GM18867 (cell line): ENCODE measurements at regions not wholly inside any gene's neighbourhood (a gene's known extent, or its start where the extent isn't known, plus 50 kb on each side); places are given as distances from the start of the nearest gene placed in this dataset.
"Not testable (repeated sequence)": the region's sequence is repeated elsewhere in the genome, so short reads cannot be mapped to it uniquely, and the experiment has no call there.

Experiments
- ATAC-seq: cut with Tn5 transposase; IDR thresholded peaks from one replicate; pipeline ENCODE4 v1.9.1; 2021; ENCODE audit warnings: mild to moderate bottlenecking, moderate library complexity; ENCODE audit not compliant: unreplicated experiment

GRCh38 chr4:187695531-187695930, 300.0 kb upstream of the ZFP42 start:
- not testable (repeated sequence) for ATAC-seq

DNA sequence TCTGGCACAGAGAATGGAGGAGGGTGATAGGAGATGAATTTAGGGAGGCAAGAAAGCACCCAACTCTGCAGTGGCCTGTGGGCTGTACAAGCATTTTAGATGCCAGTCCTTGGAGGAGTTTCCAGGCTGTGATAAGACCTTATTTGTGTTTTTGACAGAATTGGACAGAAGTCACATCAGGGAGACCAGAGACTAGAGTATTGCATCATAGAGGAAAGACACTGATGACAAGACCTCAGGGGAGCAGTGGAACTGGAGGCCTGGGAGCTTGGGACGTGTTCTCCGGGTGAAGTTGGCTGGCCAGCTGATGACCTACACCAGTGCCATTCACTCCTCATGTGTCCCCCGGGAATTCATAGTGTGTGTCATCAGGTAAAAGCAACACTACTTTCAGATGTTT, 284.0 kb upstream of the ZFP42 start:
- ATAC-seq: no peak

- no peak for ATAC-seq
These were observed 280.6 kb upstream of the ZFP42 start for GRCh38 chr4:187714957-187715356.

GRCh38 chr4:187715466-187715865, 280.1 kb upstream of the ZFP42 start:
- ATAC-seq: no peak

- ATAC-seq: no peak
These were observed 271.1 kb upstream of the ZFP42 start for GRCh38 chr4:187724456-187724855.

- no peak for ATAC-seq
These were observed 269.1 kb upstream of the ZFP42 start for GRCh38 chr4:187726485-187726884.

DNA sequence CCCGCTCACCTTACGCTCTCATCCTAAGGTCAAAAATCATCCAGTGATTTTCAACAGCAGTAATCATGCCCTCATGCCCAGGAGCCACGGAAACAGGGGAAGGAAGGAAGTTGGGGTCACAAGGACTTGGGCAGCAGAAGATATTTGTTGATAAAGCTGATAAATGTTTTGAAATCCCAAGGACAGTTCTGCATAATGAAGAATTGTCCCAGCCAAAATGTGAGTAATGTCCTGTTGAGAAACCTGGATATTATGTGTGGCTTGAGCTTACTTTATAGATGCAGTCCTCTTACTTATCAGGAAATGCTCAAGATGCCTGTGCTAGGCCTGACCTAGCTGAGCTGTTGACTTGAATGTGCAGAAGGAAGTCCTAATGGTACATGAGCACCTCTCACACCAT, 263.0 kb upstream of the ZFP42 start:
- no peak for ATAC-seq

GRCh38 chr4:187739771-187740170, 255.8 kb upstream of the ZFP42 start:
- ATAC-seq: no peak

DNA sequence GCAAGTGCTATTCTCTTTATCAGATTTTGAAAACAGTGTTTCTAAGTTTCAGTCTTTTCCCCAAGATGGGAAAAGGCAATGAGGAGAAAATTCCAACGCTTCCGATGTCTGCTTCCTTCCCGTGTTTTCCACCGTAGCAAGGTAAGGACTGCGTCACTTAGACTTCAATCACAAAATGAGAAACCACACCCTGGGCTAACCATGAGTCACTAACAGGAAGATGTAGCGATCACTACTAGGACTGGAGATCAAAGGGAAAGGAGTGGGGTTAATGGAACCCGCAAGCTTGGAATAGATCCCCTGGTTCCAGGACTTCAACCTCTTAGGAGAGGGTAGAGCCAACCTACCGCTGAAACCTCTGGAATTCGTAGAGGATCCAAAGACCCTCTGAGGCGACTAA, 250.7 kb upstream of the ZFP42 start:
- no peak for ATAC-seq

DNA sequence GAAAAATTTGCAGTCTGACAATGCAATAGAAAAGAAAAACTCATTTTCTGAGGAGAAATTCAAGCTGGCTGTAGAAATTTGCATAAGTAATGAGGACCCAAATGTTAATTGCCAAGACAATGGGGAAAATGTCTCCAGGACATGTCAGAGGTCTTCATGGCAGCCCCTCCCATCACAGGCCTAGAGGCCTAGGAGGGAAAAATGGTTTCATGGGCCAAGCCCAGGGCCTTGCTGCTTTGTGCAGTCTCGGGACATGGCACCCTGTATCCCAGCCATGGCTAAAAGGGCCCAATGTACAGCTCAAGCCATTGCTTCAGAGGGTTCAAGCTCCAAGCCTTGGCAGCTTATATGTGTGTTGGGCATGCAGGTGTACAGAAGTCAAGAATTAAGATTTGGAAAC, 244.9 kb upstream of the ZFP42 start:
- ATAC-seq: not testable (repeated sequence)

GRCh38 chr4:187767158-187767557, 228.4 kb upstream of the ZFP42 start:
- no peak for ATAC-seq

- no peak for ATAC-seq
These were observed 227.9 kb upstream of the ZFP42 start for GRCh38 chr4:187767687-187768086.

DNA sequence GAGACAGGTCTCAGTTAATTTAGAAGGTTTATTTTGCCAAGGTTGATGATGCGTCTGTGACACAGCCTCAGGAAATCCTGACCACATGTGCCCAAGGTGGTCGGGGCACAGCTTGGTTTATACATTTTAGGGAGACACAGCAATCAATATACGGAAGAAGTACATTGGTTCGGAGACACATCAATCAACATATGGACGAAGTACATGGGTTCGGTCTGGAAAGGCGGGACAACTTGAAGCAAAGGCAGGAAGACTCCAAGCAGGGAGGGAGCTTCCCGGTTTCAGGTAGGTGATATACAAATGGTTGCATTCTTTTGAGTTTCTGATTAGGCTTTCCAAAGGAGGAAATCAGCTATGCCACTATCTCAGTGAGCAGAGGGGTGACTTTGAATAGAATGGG, 225.2 kb upstream of the ZFP42 start:
- no peak for ATAC-seq

DNA sequence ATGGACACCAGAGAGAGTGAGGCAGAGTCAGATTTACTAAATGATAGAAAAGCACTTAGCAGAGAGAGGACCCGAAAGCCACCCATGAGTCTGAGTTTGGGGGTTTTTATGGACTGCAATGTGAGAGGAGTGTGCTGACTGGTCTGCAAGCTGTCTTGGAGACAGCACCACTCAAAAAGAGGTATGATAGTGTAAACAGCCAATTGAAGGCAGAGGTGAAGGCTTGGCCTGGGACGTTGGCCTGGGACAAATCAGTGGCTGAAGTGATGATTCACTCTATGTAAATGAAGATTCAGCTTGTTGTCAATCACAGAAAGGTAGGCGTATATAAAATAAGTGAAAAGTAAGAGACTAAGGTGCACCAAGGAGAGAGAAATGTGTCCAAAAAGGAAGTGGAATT, 217.6 kb upstream of the ZFP42 start:
- no peak for ATAC-seq

DNA sequence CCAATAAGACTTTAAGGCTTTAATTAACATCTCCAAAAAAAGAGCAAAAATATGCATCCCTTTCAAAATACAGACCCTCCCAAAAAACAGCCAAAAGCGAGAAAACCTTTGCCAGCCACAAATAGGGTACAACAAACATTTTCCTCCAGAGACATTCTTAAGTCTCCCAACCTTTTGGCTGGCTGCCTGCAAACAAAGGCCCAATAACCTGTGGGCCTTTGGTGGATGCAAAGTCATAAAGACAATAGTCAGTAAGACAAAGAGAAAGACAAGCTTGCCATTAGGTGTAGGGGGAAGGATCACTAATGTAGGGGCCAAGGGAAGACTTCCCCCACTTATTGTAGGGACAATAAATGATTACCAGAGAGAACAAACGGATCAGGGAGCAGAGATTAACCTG, 215.5 kb upstream of the ZFP42 start:
- no peak for ATAC-seq

DNA sequence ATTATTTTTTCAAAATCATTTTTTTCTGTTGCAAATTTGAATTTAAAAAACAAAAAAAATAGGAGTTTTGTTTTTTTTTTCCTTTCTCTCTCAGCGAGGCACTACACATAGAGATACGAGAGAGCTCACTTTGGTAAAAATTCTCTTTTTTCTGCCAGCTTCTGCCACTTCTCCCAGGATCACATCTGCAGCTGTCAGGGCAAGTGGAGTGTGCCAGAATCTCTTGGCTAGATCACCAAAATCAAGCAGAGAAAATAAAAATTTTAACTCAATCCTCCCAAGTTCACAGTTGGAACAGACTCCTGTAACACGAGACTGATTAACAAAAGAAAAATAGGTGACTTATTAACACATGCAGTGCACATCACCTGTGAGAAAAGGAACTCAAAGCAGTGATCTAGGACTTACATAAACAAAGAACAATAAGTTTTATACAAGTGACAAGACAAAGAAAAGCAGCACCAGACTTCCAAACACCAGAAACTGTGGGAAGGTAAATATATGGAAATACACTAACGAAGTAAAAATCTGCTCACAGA, 213.2 kb upstream of the ZFP42 start:
- no peak for ATAC-seq

GRCh38 chr4:187786190-187786589, 209.4 kb upstream of the ZFP42 start:
- no peak for ATAC-seq

GRCh38 chr4:187789078-187789477, 206.5 kb upstream of the ZFP42 start:
- ATAC-seq: no peak

DNA sequence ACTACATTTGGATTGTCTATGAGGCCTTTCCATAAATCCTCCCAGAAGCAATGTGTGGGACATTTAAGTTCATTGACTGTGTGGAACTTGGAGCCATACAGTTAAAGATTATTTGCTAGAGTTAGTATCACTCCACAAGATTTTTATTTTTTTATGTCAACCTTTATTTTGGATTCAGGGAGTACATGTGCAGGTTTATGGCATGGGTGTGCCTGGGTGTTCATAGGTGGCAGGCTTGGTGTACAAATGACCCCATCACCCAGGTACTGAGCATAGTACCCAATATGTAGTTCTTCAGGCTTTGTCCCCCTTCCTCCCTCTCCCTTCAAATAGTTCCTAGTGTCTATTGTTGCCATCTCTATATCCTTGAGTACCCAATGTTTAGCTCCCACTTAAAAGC, 199.8 kb upstream of the ZFP42 start:
- ATAC-seq: no peak

DNA sequence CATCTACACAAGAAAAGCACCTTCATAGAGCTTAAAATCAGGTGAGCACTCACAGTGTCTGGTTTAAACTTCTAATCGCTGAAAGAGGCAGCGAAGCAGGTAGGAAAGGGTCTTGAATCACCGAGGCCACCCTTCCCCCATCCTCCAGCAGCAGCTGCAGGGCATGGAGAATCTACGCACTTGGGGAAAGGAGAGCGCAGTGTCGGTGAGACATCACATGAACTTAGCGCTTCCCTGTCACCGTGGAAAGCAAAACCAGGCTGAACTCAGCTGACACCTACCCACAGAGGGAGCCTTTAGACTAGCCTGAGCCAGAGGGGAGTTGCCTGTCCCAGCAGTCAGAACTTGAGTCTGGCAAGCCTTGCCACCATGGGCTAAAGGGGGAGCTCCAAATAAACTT, 197.2 kb upstream of the ZFP42 start:
- ATAC-seq: no peak

GRCh38 chr4:187799735-187800134, 195.8 kb upstream of the ZFP42 start:
- ATAC-seq: no peak

GRCh38 chr4:187811591-187811990, 184.0 kb upstream of the ZFP42 start:
- ATAC-seq: no peak

- ATAC-seq: no peak
These were observed 180.7 kb upstream of the ZFP42 start for GRCh38 chr4:187814737-187815465.
